H9 (cell line): ENCODE measurements at regions not wholly inside any gene's neighbourhood (a gene's known extent, or its start where the extent isn't known, plus 50 kb on each side); places are given as distances from the start of the nearest gene placed in this dataset.

ENCODE experiments used
- DNase-seq: peaks from one replicate; pipeline ENCODE4 v3.0.0-alpha.2; 2017
- H2AFZ ChIP-seq: one replicate; pipeline ENCODE4 v1.6.1; 2013; ENCODE audit warnings: mild to moderate bottlenecking, low read length, control low read depth, moderate library complexity
- H2AK5ac ChIP-seq: 2 replicates; pipeline ENCODE4 v1.6.1; 2013; ENCODE audit warnings: low read length, control low read depth, mixed read lengths; ENCODE audit not compliant: insufficient read length
- H2BK120ac ChIP-seq: one replicate; pipeline ENCODE4 v1.6.1; 2013; ENCODE audit warnings: low read depth, mild to moderate bottlenecking, low read length, control low read depth, inconsistent platforms; ENCODE audit not compliant: poor library complexity, severe bottlenecking
- H2BK12ac ChIP-seq: 2 replicates; pipeline ENCODE4 v1.6.1; 2013; ENCODE audit warnings: low read length, control low read depth, mixed read lengths, low read depth; ENCODE audit not compliant: insufficient read length
- H2BK15ac ChIP-seq: 2 replicates; pipeline ENCODE4 v1.6.1; 2013; ENCODE audit warnings: low read depth, low read length, control low read depth
- H2BK20ac ChIP-seq: one replicate; pipeline ENCODE4 v1.6.1; 2013; ENCODE audit warnings: low read depth, mild to moderate bottlenecking, low read length, control low read depth, inconsistent platforms; ENCODE audit not compliant: poor library complexity, severe bottlenecking
- H2BK5ac ChIP-seq: 2 replicates; pipeline ENCODE4 v1.6.1; 2013; ENCODE audit warnings: low read length, control low read depth, mixed read lengths; ENCODE audit not compliant: insufficient read length
- H3K14ac ChIP-seq: 2 replicates; pipeline ENCODE4 v1.6.1; 2013; ENCODE audit warnings: low read length, control low read depth; ENCODE audit not compliant: insufficient read depth
- H3K18ac ChIP-seq: 2 replicates; pipeline ENCODE4 v1.6.1; 2013; ENCODE audit warnings: low read depth, mild to moderate bottlenecking, mixed read lengths, low read length, control low read depth; ENCODE audit not compliant: insufficient read length
- H3K23ac ChIP-seq: 2 replicates; pipeline ENCODE4 v1.6.1; 2013; ENCODE audit warnings: low read length, control low read depth, mixed read lengths, low read depth; ENCODE audit not compliant: insufficient read length
- H3K23me2 ChIP-seq: 2 replicates; pipeline ENCODE4 v1.6.1; 2013; ENCODE audit warnings: low read depth, mild to moderate bottlenecking, mixed read lengths, low read length, control low read depth; ENCODE audit not compliant: insufficient read length, poor library complexity, severe bottlenecking
- H3K27ac ChIP-seq: 2 replicates; pipeline ENCODE4 v1.5.1; 2013; ENCODE audit warnings: low read length, control low read depth, mixed read lengths, low read depth; ENCODE audit not compliant: insufficient read length
- H3K27me3 ChIP-seq: 2 replicates; pipeline ENCODE4 v1.6.1; 2013; ENCODE audit warnings: low read length, control low read depth, inconsistent platforms; ENCODE audit not compliant: insufficient read depth
- H3K4ac ChIP-seq: 2 replicates; pipeline ENCODE4 v1.6.1; 2013; ENCODE audit warnings: low read depth, mild to moderate bottlenecking, control low read depth, inconsistent platforms, low read length, moderate library complexity
- H3K4me1 ChIP-seq: 2 replicates; pipeline ENCODE4 v1.6.1; 2013; ENCODE audit warnings: low read length, control low read depth, inconsistent platforms; ENCODE audit not compliant: insufficient read depth
- H3K4me2 ChIP-seq: 2 replicates; pipeline ENCODE4 v1.6.1; 2013; ENCODE audit warnings: low read length, control low read depth, mixed read lengths; ENCODE audit not compliant: insufficient read length, insufficient read depth
- H3K56ac ChIP-seq: 2 replicates; pipeline ENCODE4 v1.6.1; 2013; ENCODE audit warnings: low read depth, mild to moderate bottlenecking, mixed read lengths, low read length, control low read depth; ENCODE audit not compliant: insufficient read length
- H3K79me1 ChIP-seq: 2 replicates; pipeline ENCODE4 v1.6.1; 2013; ENCODE audit warnings: low read depth, mild to moderate bottlenecking, moderate library complexity, low read length, control low read depth, inconsistent platforms; ENCODE audit not compliant: insufficient read depth, poor library complexity, severe bottlenecking
- H3K79me2 ChIP-seq: 2 replicates; pipeline ENCODE4 v1.6.1; 2013; ENCODE audit warnings: low read length, control low read depth, inconsistent platforms; ENCODE audit not compliant: insufficient read depth
- H3K9ac ChIP-seq: 2 replicates; pipeline ENCODE4 v1.6.1; 2013; ENCODE audit warnings: low read length, control low read depth, mixed read lengths; ENCODE audit not compliant: insufficient read length; ENCODE audit errors: extremely low read depth
- H3K9me3 ChIP-seq: one replicate; pipeline ENCODE4 v1.6.1; 2013; ENCODE audit warnings: low read depth, low read length, inconsistent platforms; ENCODE audit not compliant: control insufficient read depth
- H3T11ph ChIP-seq: one replicate; pipeline ENCODE4 v1.6.1; 2013; ENCODE audit warnings: mild to moderate bottlenecking, low read length, control low read depth, inconsistent platforms
- H4K20me1 ChIP-seq: one replicate; pipeline ENCODE4 v1.6.1; 2013; ENCODE audit not compliant: control insufficient read depth, insufficient read length, insufficient read depth
- H4K5ac ChIP-seq: 2 replicates; pipeline ENCODE4 v1.6.1; 2013; ENCODE audit warnings: low read depth, mild to moderate bottlenecking, mixed read lengths, low read length, control low read depth; ENCODE audit not compliant: insufficient read length
- H4K8ac ChIP-seq: replicated peaks from 2 replicates; pipeline ENCODE4 v1.6.1; 2013; ENCODE audit warnings: low read length, control low read depth, mixed read lengths, low read depth; ENCODE audit not compliant: insufficient read length
- H4K91ac ChIP-seq: 2 replicates; pipeline ENCODE4 v1.6.1; 2013; ENCODE audit warnings: low read depth, mild to moderate bottlenecking, moderate library complexity, mixed read lengths, low read length, control low read depth; ENCODE audit not compliant: insufficient read length
- H3K27ac Mint-ChIP-seq, 3 experiments: 2 replicates in 2 of 3; 3 replicates in 1 of 3; pipeline ENCODE4 v1.8.0; 2020 to 2021; ENCODE audit warnings: mixed read lengths in 3 of 3, mild to moderate bottlenecking in 1 of 3, moderate library complexity in 1 of 3
- H3K27me3 Mint-ChIP-seq: 2 replicates; pipeline ENCODE4 v1.8.0; 2021; ENCODE audit warnings: low read depth, mild to moderate bottlenecking, moderate library complexity, mixed read lengths
- H3K36me3 Mint-ChIP-seq, 3 experiments: 2 replicates in 2 of 3; 3 replicates in 1 of 3; pipeline ENCODE4 v1.8.0; 2020 to 2021; ENCODE audit warnings: low read depth in 3 of 3, mixed read lengths in 3 of 3; ENCODE audit not compliant: insufficient read depth in 1 of 3
- H3K4me1 Mint-ChIP-seq, 2 experiments: 2 replicates each; pipeline ENCODE4 v1.8.0; 2020; ENCODE audit warnings: mixed read lengths in 2 of 2
- H3K4me3 Mint-ChIP-seq, 2 experiments: 2 replicates in 1 of 2; 3 replicates in 1 of 2; pipeline ENCODE4 v1.8.0; 2020 to 2021; ENCODE audit warnings: mild to moderate bottlenecking in 2 of 2, mixed read lengths in 2 of 2, moderate library complexity in 1 of 2
- H3K9me3 Mint-ChIP-seq, 2 experiments: 2 replicates in 1 of 2; 3 replicates in 1 of 2; pipeline ENCODE4 v1.8.0; 2020; ENCODE audit warnings: mild to moderate bottlenecking in 2 of 2, mixed read lengths in 2 of 2, moderate library complexity in 1 of 2
- WGBS: extraction: QIAGEN DNeasy Blood & Tissue Kit; methylation state at CpG from one replicate; pipeline ENCODE4 v1.1.7; 2013; ENCODE audit warnings: missing lambda C conversion rate, low lambda C conversion rate, mixed read lengths; ENCODE audit not compliant: insufficient read length; ENCODE audit errors: extremely low coverage; 5-methylcytosine and 5-hydroxymethylcytosine counted together
- TF ChIP-seq, protein P1 (sequence below): fragments of 200-600 bp; sonication (generic); conservative IDR thresholded peaks from 3 replicates; pipeline ENCODE4 v1.8.0; 2021; ENCODE audit warnings: antibody characterized with exemption, mild to moderate bottlenecking

DNA sequence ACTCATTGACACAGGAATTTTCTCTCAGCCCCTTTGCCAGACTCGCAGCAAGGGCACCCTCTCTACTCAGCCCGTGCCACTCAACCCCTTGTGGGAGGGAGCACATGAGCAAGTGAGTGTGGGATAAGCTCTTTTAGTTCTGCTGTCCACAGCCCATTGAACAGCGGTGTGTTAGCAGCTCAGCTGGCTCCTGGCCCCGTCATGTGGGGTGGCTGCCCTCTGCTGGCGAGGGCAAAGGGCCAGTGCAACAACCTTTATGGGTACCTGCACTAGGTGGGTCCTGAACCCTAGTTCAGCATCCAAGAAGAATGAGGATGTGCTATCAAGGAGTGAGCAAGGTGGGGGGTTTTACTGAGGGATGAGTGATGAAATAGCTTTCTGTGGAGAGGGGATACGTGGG, 85.0 kb upstream of the ZNF81 start:
- no peaks in the 10 kb centered on the region for H3K27me3 ChIP-seq
- no peak overlapping the region for H4K5ac ChIP-seq
- no peak overlapping the region for H2BK5ac ChIP-seq
- H2BK12ac ChIP-seq, result no peak overlapping the region
- no CpG with 5 or more reads among the region's 6 CpGs for WGBS
- no peak overlapping the region for H3K27ac Mint-ChIP-seq
- no peaks in the 10 kb centered on the region for H3K23me2 ChIP-seq
- no peak overlapping the region for H3K4ac ChIP-seq
- H3K79me1 ChIP-seq, result no peaks in the 10 kb centered on the region
- TF ChIP-seq, protein P1, sequence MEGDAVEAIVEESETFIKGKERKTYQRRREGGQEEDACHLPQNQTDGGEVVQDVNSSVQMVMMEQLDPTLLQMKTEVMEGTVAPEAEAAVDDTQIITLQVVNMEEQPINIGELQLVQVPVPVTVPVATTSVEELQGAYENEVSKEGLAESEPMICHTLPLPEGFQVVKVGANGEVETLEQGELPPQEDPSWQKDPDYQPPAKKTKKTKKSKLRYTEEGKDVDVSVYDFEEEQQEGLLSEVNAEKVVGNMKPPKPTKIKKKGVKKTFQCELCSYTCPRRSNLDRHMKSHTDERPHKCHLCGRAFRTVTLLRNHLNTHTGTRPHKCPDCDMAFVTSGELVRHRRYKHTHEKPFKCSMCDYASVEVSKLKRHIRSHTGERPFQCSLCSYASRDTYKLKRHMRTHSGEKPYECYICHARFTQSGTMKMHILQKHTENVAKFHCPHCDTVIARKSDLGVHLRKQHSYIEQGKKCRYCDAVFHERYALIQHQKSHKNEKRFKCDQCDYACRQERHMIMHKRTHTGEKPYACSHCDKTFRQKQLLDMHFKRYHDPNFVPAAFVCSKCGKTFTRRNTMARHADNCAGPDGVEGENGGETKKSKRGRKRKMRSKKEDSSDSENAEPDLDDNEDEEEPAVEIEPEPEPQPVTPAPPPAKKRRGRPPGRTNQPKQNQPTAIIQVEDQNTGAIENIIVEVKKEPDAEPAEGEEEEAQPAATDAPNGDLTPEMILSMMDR, result peak; percentile 68
- H3K79me2 ChIP-seq, result no peaks in the 10 kb centered on the region
- no peaks in the 10 kb centered on the region for H3K4me1 Mint-ChIP-seq
- no peak overlapping the region for H3K9ac ChIP-seq
- no peak overlapping the region for H3K56ac ChIP-seq
- H3K36me3 Mint-ChIP-seq, result no peaks in the 10 kb centered on the region; a peak in 1 of 7 replicates
- H2BK20ac ChIP-seq, result no peak overlapping the region
- no peak overlapping the region for H3K27ac ChIP-seq
- peaks cover 82 to 85% of the 10 kb centered on the region in 2 experiments for H3K9me3 Mint-ChIP-seq
- no peak overlapping the region for H4K8ac ChIP-seq
- no peak overlapping the region for H3T11ph ChIP-seq
- no peak overlapping the region for H2BK120ac ChIP-seq
- no peak overlapping the region for H2BK15ac ChIP-seq
- no peaks in the 10 kb centered on the region for H4K20me1 ChIP-seq
- no peak overlapping the region for H3K14ac ChIP-seq
- H4K91ac ChIP-seq, result no peak overlapping the region
- no peak overlapping the region for H3K18ac ChIP-seq
- H2AFZ ChIP-seq, result no peak overlapping the region
- H3K27me3 Mint-ChIP-seq, result peaks cover 6% of the 10 kb centered on the region
- no peaks in the 10 kb centered on the region for H3K4me1 ChIP-seq
- H3K9me3 ChIP-seq, result peaks cover 55% of the 10 kb centered on the region
- H3K4me3 Mint-ChIP-seq, result no peak overlapping the region
- no peak overlapping the region for H3K23ac ChIP-seq
- H2AK5ac ChIP-seq, result no peak overlapping the region
- no peak overlapping the region for H3K4me2 ChIP-seq
- DNase-seq, result peak; percentile 57
